DMS114 treated with DMSO at 0.1 percent for 48 hours (cell line): ENCODE measurements at regions not wholly inside any gene's neighbourhood (a gene's known extent, or its start where the extent isn't known, plus 50 kb on each side); places are given as distances from the start of the nearest gene placed in this dataset.

Experiments used
- DNase-seq: peaks from one replicate; lab custom pipeline; 2025; ENCODE audit not compliant: unreplicated experiment; lab: John Stamatoyannopoulos, UW

- no peak for DNase-seq
Observed at GRCh38 chr5:167507463-167508233, 783.8 kb upstream of the WWC1 start.

- no peak for DNase-seq
Observed at GRCh38 chr5:167509076-167509475, 782.4 kb upstream of the WWC1 start.

- DNase-seq: no peak
Observed at GRCh38 chr5:167511276-167511675, 780.2 kb upstream of the WWC1 start.

GRCh38 chr5:167512111-167512510 is 779.3 kb upstream of the WWC1 start:
- no peak for DNase-seq

- no peak for DNase-seq
Observed at GRCh38 chr5:167513381-167513780, 778.1 kb upstream of the WWC1 start.

GRCh38 chr5:167514461-167514860 is 777.0 kb upstream of the WWC1 start:
- no peak for DNase-seq

GRCh38 chr5:167525004-167525403 is 766.4 kb upstream of the WWC1 start:
- DNase-seq: no peak

GRCh38 chr5:167528651-167529050 is 762.8 kb upstream of the WWC1 start:
- no peak for DNase-seq

GRCh38 chr5:167530548-167530947 is 760.9 kb upstream of the WWC1 start:
- DNase-seq: no peak

GRCh38 chr5:167533814-167534795 is 757.3 kb upstream of the WWC1 start:
- DNase-seq: no peak

- DNase-seq: no peak
Observed at GRCh38 chr5:167539747-167540146, 751.7 kb upstream of the WWC1 start.

GRCh38 chr5:167546270-167546669 is 745.2 kb upstream of the WWC1 start:
- no peak for DNase-seq

- no peak for DNase-seq
Observed at GRCh38 chr5:167552356-167552755, 739.1 kb upstream of the WWC1 start.

GRCh38 chr5:167553511-167553910 is 737.9 kb upstream of the WWC1 start:
- DNase-seq: no peak

- DNase-seq: no peak
Observed at GRCh38 chr5:167554564-167555290, 736.7 kb upstream of the WWC1 start.

GRCh38 chr5:167555565-167556166 is 735.8 kb upstream of the WWC1 start:
- DNase-seq: no peak

GRCh38 chr5:167557359-167557758 is 734.1 kb upstream of the WWC1 start:
- no peak for DNase-seq

GRCh38 chr5:167561796-167562195 is 729.6 kb upstream of the WWC1 start:
- no peak for DNase-seq

GRCh38 chr5:167564275-167564674 is 727.2 kb upstream of the WWC1 start:
- no peak for DNase-seq

GRCh38 chr5:167565189-167565954 is 726.1 kb upstream of the WWC1 start:
- peak; percentile 16 for DNase-seq
